ENCODE measurements at regions not wholly inside any gene's neighbourhood (a gene's known extent, or its start where the extent isn't known, plus 50 kb on each side); places are given as distances from the start of the nearest gene placed in this dataset.
"Not testable (repeated sequence)": the region's sequence is repeated elsewhere in the genome, so short reads cannot be mapped to it uniquely, and the experiment has no call there.

DNA sequence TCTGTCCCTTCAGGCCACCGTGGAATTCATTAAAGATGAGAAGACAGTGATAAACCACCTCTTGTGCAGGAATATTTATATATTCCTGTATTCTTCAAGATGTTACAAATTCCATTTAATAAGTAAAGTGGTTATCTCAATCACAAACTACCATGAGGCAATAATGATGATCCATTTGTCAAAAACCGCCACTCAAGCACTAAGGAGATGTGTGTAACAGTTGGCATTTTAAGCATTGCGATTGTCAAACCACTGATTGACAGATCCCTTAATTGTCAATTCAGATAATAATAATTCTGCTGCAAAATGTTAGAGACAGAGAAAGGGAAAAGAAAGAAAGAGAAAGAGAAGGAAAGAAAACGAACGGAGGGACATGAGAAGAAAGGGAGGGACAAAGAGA lies 476.1 kb upstream of the RBFOX1 start:
- no peak for DNase-seq (ENCODE audit: low read depth, low spot score)

DNA sequence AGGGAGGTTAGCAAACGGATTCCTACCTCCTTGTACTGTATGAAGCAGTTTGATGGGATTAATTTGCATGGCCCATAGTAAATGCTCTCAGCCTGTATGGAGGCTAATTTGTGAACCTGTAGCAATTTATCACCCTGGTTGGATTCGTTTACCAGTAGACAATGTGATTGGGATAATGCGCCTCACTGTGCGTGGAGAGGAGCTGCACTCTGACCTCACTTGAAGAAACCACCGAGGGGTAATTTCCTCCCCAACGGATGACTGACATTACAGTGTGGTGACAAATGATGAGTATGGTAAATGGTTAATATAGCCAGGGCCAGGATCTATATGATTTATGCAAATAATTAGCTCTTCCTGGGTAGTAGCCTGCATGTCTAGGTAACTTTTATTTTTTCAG lies 479.1 kb upstream of the RBFOX1 start:
- no peak for DNase-seq (ENCODE audit: low read depth, low spot score)

DNA sequence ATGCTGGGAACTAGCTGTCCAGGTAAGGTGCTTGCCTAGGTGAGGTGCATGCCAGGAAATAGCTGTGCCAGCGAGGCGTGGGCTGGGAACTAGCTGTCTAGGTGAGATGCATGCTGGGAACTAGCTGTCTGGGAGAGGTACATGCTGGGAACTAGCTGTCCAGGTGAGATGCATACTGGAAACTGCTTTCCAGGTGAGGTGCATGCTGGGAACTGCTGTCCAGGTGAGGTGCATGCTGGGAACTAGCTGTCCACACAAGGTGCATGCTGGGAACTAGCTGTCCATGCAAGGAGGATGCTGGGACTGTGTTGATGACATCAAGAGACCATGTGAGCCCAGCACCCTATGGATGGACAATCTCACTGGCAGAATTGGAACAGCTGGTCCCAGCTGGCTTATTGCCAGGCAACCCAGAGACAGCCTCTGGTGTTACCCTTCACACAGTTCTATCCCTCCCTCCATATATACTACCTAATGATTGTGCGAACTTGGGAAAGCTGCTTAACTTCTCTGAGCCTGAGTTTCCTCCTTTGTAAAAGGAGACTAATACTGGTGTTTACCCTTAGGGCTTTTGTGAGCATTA lies 479.9 kb upstream of the RBFOX1 start:
- no peak for DNase-seq (ENCODE audit: low read depth, low spot score)

DNA sequence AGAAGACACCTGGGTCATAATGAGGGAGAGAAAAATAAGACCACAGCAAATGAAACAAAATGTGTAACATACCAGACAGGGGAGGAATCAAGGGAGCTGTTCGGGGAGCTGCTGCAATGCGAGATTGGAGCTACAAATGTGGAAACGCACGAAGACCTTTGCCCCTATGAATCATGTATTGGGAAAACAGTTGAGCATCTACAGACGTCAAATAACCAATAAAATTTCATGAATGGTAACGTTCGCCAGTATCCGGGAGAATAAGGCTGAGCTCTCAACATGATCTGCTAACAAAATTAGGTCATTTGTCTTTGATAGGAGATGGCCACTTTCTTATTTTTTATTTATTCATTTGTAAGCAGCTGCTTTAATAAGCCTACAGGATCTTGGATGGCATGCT lies 486.2 kb upstream of the RBFOX1 start:
- no peak for DNase-seq (ENCODE audit: low read depth, low spot score)

DNA sequence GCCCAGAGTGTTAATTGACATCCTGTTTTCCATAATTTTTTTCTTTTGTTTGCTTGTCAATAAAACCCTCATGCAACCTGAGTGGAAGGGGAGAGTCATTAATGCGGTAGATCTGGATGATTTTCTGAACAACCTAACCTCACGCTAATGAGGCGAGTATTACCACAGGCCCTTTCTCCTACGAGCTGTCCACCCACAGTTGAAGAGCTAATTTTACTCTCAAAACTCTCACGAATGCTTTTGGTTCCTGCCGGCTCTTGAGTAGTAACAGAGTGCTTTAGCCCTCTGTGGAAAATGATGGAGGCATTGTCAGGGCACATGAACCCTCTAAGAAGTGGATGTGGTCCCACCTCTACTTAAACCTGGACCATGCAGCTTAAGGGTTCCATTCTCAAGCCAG lies 491.3 kb upstream of the RBFOX1 start:
- DNase-seq (ENCODE audit: low read depth, low spot score): no peak

DNA sequence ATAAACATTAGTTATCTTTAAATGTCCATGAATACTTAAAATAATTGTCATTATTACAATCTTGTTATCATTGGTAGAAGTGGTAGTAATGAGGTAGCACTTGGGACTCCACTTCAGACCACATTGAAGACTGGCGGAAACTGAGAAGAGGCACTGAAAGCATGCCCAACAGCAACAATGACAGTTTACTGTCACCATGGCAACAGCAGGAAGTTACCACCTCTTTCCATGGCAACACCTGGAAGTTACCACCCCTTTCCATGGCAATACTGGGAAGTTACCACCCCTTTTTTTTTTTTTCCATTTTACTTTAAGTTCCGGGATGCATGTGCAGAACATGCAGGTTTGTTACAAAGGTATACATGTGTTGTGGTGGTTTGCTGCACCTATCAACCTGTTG lies 494.9 kb upstream of the RBFOX1 start:
- no peak for DNase-seq (ENCODE audit: low read depth, low spot score)

DNA sequence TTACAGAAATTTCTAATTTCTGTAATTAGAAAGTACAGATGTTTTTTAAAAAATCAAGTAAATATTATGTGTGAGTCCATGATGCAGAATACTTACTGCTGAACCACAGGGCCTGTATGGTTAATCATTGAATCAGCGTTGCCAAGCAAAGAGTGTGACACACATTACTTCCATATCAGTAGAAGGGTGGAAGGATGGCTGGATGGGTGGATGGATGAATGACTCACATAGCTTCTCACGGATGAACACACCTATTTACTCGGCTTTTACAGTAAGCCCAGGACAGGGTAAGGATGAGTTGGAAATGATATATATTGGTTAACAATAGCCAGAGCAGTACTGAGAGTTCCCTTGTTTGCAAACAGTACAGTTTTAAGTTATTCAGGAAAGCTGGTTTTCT lies 495.9 kb upstream of the RBFOX1 start:
- no peak for DNase-seq (ENCODE audit: low read depth, low spot score)

DNA sequence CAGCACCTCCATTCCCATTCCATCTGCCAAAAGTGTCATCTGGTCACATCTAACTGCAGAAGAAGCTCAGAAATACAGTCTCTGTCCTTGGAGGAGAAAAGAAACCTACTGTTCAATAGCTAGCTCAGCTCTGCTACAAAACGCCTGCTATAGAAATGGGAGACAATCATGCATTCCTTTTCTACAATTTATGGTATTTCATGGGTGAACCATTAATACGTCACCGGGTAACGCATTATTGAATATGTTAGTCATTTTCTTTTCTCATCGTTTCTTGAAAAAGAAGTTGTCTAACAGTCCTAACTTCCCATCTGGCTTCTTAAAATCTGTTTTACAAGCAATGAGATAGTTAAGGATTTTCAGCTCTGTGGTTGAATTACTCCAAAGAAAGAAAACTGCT lies 496.7 kb upstream of the RBFOX1 start:
- no peak for DNase-seq (ENCODE audit: low read depth, low spot score)

DNA sequence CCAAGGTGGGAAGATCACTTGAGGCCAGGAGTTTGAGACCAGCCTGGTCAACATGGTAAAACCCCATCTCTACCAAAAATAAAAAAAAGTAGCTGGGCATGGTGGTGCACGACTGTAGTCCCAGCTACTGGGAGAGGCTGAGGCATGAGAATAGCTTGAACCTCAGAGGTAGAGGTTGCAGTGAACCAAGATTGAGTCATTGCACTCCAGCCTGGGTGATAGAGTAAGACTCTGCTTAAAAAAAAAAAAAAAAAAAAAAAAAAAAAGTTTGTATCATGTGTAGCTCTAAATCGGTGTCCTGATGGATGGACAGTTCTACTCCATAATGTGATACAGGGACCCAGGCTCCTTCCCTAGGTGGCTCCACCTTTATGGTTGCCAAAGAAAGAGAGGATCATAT lies 497.1 kb upstream of the RBFOX1 start:
- DNase-seq (ENCODE audit: low read depth, low spot score): no peak

DNA sequence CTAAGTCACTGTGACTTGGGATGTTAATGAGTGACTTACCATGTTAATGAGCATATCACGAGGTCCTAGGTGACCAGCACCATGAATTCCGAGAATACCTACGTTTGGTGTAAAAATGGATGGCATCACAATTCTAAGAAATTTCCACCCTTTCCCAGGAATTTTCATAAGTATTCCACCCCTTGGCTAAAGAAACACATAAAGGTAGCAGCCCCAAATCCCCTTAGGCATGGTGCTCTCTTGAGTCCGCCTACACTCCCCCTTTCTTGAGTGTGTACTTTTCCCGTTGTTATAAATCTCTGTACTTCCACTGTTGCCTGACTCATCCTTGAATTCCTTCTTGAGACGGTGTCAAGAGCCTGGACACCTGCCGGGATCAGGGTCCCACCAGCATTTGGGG lies 504.0 kb upstream of the RBFOX1 start:
- no peak for DNase-seq (ENCODE audit: low read depth, low spot score)

DNA sequence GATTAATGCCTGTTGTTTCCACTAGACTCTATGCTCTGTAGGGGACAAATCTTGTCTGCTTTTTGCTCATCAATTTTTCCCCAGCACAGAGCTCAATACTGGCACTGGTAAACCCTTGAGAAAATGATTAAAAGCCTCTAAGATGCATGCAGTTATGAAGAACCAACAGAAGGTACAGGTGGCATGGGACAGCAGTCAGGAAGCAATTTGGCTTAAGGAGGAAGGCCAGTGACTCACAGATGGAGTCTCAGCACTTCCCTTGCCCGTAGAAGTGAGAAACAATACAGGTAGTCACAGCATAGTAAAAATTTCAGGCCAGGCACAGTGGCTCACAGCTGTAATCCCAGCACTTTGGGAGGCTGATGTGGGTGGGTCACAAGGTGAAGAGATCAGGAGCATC lies 504.7 kb upstream of the RBFOX1 start:
- DNase-seq (ENCODE audit: low read depth, low spot score): no peak

DNA sequence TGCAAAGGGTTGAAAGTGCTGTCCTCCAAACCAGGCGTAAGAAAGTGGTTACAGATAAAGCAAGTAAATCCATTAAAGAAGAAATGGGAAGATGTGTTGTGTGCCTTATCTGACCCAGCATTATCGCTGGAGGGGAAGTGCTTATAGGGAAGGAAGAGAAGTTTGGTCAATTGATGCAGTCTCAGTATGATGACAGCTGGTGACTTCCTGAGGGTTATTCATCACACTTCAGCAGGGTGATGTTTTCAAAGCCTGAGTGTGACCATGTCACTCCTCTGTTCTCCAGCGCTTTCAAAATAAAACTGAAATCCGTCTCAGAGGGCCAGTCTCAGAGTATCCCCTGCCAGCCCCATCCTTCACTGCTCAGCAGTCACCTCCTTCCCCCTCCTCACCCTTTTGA lies 505.4 kb upstream of the RBFOX1 start:
- no peak for DNase-seq (ENCODE audit: low read depth, low spot score)

DNA sequence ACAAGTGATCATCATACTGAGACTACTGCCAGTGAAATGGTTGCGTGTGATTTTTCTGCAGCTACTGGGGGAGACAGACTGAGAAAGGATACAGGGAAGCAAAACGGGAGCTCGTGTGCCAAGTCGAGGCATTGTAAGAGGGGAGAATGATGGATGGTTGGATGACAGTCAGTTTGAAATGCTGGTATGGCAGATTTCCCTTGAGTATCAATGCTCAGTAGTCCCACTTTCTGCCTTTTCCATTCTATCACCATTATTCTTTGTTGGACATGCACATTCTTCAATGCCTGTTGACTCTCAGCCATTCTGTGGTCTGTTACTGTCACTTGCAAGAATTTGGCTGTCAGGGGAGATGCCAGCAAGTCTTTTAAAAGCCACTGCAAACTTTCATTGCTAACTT lies 510.6 kb upstream of the RBFOX1 start:
- DNase-seq (ENCODE audit: low read depth, low spot score): no peak

DNA sequence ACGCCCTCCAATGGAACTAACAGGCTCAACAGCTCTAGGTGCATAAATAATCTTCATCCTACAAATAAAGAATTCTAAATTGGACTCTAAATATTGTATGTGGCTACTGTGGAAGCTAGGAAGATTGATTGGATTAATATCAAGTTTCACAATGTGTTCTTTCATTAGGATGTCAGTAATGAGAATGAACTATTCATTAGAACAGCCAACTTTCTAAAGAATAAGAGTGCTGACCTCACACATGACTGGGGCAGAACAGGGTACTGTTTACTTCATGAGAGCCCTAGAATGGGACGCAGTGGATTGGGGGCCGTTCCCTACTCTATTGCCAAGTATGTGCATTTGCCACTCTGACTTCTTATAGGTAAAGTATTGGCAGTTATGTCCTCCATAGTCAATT lies 528.2 kb upstream of the RBFOX1 start:
- no peak for DNase-seq (ENCODE audit: low read depth, low spot score)

DNA sequence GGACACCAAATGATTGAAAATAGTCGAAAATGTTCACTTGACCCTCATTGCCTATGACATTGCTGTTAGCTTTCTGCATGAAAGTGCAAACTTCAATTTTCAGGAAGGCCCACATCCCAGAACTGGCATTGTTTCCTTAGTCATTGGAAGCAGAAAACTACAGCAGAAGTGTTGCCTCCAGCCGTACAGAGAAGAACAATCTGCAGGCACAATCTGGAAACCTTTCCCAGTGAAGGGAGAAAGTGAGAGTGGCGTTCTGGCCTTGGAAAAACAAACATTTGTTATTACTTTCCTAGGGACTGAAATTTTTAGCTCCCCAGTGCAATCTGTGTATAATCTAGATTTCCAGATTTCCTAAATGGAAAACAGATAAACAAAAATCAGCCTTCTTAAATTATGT lies 529.5 kb upstream of the RBFOX1 start:
- no peak for DNase-seq (ENCODE audit: low read depth, low spot score)

DNA sequence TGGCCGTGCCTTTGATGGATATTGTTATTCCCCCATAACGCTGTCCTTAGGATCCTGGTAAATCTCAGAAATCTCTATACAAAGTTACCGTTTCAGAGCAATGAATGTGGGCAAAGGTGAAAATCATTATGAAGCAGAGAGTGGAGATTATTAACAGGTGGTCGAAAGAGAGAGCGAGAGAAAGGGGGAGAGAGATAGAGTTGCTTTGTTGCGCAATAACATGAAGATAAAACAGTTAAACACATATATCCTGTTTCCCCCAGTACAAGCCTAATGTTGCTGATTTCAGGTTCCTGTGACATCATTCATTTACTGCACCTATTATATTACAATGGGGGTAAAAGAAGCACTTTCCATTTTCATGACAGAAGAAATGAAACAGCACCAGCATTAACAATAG lies 535.4 kb upstream of the RBFOX1 start:
- DNase-seq (ENCODE audit: low read depth, low spot score): no peak

DNA sequence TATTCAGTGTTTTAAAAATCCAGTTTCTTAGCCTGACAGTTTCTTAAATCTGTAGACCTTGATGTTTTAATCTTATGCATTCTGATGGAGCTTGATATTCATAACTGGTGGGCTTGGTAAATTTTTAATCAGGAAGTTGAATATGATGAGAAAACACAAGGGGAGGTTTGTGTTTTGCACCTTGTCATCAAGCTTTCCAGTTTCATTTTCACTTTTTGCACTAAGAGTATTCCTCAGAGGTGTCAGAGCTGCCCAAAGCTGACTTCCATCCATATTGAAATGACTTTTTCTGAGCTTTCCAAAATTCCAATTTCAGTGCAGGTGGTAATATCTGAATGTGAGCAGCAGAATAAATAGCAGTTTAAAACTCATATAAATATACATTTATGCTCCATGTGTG lies 555.0 kb upstream of the RBFOX1 start:
- DNase-seq (ENCODE audit: low read depth, low spot score): no peak

DNA sequence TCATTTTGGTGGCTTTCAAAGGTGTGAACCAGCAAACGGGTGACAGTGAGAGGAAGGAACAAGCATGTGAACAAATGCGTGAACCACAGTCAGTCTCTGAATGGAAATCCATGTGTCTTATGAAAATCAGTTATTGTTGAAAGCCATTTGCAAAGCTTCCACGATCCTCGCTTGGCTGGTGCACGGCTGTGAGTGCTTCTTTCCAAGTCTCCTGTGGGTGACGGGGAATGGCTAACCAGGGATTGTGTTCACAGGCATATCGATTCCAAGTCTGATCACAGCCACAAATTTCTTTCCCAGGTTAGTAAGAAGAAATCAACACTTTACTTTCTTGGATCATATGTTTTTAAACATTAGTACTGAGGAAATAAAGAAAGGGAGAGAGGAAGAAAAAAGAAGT lies 556.9 kb upstream of the RBFOX1 start:
- no peak for DNase-seq (ENCODE audit: low read depth, low spot score)

DNA sequence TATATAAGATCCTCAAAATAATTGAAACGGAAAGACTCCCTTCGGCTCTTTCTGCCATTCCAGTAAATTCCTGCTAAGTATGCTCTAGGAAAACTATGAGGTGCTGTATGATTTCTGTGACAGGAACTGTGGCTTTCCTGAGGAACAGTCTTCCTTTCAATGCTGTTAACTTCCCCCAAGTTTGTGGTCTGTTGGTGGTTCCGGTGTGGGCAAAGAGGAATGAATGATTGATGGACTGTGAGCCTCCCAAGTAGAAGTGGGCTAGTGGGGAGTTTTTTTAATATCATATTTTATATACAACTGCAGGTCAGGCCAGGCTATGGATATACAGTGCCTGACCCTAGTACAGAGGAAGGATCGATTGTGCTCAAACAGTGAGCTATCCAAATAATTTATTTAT lies 560.7 kb upstream of the RBFOX1 start:
- DNase-seq (ENCODE audit: low read depth, low spot score): no peak

DNA sequence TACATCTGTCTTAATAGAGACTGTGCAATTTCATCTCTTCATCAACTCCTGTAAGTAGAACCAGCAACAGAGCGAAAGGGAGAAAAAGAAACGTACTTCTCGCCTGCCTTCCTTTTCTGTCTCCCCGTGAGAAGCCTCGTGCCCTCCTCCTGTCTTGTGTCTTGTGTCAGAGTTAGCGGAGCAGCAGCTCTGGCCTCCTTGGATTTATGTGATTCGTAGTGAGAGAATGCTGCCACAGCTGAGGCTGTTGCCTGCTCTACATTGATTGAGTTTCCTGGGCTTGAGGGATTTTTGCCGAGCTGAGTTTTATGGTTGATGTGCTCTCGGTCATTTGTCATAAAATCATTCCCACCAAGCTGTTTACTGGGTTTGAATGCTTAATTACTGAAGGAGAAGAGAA lies 579.1 kb upstream of the RBFOX1 start:
- no peak for DNase-seq (ENCODE audit: low read depth, low spot score)

DNA sequence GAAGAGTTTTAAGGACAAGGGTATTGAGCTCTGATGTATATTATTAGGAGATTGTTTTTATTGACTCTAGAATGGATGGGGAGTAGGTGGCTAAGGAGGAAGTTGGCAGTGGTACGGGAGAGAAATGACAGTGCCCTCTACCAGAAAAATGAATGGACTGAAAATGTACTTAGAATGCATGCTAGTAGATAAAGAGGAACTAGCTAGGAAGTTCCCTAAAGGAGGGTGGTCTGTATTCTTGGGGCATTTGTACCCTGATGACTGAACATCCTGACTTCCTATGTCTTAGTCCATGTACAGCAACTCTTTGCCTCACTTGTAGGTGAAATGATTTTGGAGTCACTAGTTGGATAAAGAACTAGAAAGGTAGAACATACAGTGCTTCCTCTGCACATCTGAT lies 581.5 kb upstream of the RBFOX1 start:
- no peak for DNase-seq (ENCODE audit: low read depth, low spot score)

DNA sequence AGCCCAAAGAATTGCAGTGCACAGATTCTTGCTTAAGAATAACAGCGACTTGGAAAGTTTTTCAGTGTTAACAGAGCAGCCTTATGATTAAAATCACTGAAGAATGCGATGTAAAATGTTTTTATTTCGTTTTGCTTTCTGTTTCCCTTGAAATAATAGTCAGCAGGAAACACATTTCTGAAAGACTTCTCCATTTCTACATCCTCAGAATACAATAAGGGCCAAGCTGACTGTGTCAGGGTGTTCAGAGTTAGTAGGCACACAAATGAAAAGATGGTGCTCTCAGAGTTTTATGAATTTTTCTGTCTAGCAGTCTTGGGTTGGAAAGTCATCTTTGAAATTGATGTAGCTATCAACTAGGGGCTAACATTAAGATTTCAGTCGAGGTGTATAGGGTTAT lies 582.9 kb upstream of the RBFOX1 start:
- no peak for DNase-seq (ENCODE audit: low read depth, low spot score)

DNA sequence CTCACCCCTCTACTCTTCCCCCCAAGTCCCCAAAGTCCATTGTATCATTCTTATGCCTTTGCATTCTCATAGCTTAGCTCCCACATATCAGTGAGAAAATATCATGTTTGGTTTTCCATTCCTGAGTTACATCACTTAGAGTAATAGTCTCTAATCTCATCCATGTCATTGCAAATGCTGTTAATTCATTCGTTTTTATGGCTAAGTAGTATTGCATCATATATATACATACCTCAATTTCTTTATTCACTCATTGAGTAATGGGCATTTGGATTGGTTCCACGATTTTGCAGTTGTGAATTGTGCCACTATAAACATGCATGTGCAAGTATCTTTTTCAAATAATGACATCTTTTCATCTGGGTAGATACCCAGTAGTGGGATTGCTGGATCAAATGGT lies 596.3 kb upstream of the RBFOX1 start:
- DNase-seq (ENCODE audit: low read depth, low spot score): not testable (repeated sequence)

DNA sequence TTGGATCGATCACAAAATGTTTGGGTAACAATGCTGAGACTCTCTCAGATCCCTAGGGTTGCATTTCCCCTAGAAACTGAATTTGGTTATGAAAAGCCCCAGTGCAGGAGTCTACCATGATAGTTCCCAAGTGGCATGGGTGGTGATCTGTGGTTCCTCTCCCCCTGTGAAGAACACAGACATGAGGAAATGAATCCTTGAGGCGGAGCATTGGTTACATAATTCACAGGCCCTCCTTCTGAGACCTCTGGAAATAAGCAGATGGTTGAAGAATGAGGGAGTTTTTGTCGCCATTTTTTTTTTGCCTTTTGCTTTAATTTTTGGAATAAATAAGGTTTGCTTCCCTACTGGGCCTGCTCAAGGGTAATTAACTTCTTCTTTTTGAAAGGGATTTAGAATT lies 597.0 kb upstream of the RBFOX1 start:
- DNase-seq (ENCODE audit: low read depth, low spot score): no peak

DNA sequence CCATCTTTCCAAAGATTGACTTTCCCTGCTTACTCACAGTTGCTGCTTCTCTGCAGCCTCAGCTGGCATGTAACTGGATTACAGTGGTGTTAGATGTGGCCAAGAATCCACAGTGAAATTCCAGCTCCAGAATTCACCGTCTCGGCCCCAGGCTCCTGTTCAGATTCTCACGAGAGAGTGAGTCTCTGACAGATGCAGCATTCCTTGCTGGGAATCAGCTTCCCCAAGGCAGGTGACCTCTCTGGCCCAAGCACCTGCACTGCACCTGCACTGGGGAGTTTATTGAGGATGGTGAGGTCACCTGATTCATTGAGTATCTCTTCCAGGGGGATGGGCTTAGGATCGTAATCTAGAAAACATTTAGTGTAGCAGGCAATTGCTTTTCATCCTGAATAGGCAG lies 600.5 kb upstream of the RBFOX1 start:
- no peak for DNase-seq (ENCODE audit: low read depth, low spot score)
